Activated CD4-positive, alpha-beta T cell treated with anti-CD3 and anti-CD28 coated beads, Interleukin-2, Interleukin-4, amounts not matched to agents 100 ng/mL and 50 ng/mL, durations not matched to agents 16 hours and 8 hours (primary cell): ENCODE measurements at regions not wholly inside any gene's neighbourhood (a gene's known extent, or its start where the extent isn't known, plus 50 kb on each side); places are given as distances from the start of the nearest gene placed in this dataset.
"Not testable (repeated sequence)": the region's sequence is repeated elsewhere in the genome, so short reads cannot be mapped to it uniquely, and the experiment has no call there.

ENCODE experiments used
- DNase-seq: peaks from one replicate; pipeline ENCODE4 v3.0.0-alpha.2; 2020; ENCODE audit warnings: low spot score

DNA sequence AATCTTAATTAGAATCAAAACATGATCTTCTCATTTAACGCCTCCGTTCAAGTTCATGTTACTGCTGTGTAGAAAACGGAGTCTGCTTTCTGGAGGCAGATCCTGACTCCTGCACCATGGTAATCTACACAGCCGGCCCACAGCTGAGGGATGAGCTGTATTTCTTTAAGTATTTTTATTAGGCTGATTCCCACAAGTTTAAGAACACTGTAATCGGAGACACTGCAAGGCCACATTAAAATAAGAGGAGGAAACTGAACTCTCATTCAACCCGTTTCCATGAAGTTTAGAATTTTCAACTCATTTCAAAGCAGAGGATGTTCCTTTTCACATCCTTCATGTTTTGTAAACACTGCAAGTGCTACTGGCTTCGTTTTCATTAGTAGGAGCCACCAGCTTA, 372.2 kb downstream of the NFIB start:
- DNase-seq, result no peak

DNA sequence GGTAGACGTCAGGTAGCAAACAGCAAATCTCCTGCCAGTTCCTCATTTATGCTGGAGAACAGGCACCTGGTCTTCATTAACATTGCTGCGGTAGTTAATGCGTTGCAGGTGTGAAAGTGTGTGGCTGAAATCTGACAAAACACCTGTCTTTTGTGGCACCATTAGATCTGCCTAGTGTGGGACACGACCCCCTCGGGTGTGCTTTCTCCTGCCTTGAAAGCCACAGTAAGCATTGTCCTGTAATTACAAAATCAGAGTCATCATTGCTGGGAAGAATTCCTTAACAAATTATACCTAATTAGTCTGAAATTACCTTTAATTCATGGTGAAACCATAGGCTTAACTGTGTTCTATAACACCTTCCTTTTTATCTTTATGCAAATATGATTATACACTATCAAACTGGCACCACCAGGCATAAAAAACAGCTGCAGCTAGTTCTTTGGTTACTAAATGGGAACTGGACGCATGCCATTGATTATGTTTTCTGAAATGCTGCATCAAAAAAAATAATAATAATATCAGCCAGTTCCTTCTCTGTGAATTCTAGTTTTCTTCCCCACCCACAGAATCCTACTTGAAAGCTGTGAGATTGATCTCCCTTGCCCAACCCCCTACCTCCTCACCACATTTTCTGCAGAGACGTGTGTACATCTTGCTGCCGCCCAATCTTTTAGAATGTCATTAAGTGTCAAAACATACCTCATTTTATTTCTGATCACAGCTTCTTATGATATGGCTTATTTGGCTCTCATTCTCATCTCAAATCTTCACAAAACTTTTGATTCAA, 374.0 kb downstream of the NFIB start:
- no peak for DNase-seq

DNA sequence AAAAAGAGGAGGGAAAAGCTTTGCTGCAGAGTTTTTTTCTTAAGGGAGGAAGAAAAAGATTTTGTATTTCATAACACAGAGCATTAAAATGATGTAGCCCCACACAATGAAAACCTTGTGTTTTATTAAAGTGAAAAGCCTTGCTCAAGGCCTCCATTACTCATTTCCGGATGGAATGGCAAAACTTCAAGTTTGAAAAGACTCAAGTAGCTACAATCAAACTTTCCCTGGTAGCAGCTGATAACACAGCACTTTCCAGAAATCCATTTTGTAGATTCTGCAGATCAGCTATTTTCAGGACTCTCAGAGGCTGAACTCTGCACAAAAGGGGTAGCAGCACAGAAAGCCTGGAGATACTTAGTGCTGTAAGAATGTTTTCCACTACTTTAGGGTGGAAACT, 374.8 kb downstream of the NFIB start:
- no peak for DNase-seq

- no peak for DNase-seq
Measured at GRCh38 chr9:13934416-13934815, 379.5 kb downstream of the NFIB start.

- DNase-seq, result no peak
Measured at GRCh38 chr9:13933268-13933656, 380.7 kb downstream of the NFIB start.

DNA sequence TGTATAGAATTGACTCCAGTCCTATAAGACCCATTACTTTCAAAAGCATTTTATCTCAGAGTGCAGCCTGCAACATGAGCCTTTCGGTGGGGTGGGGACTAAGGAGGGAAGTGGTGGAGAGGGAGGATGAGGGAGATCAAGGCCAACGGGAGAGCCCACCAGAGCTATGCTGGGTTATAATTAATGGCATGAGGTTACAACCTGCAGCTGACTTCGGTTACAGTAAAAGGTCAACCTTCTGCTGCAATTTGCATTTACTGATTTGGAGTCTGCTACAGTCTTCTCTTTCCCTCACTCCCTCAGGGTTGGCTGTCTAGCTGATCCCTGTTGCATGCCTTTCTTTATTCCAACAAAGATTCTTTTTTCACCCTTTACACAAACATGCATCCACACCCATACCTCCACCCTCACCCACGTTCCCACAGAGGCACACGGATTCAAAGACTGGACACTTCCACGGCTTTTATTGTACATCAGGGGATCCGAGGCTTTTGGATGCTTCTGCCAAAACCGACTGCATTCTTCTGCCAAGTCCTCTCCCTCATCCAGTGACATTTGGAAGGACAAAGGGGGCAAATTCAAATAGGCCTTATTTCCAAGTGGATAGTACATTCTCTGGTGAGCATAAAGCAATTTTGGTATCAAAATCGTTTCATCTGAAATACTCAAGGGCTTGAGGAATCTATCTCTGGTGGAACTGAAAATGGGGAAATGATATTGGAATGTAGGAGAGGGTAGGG, 381.2 kb downstream of the NFIB start:
- no peak for DNase-seq

GRCh38 chr9:13929013-13929412, 384.9 kb downstream of the NFIB start:
- no peak for DNase-seq

DNA sequence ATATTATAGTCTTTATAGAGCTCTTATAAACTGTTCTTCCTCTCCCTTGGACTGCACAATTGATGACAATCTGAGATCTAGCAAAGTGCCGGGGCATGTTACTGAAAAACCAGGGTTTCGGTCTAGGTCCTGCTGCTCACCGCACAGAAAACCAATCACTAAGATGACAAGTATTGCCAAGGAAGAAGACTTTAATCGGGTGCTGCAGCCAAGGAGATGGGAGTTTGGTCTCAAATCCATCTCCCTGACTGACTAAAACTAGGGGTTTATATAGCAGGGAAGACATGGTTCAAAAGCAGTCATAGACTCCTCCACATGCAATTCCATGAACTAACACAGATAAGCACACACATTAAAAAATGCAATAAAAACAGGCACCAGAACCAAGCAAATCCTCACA, 390.6 kb downstream of the NFIB start:
- DNase-seq, result no peak

GRCh38 chr9:13920557-13920956, 393.4 kb downstream of the NFIB start:
- DNase-seq, result no peak

DNA sequence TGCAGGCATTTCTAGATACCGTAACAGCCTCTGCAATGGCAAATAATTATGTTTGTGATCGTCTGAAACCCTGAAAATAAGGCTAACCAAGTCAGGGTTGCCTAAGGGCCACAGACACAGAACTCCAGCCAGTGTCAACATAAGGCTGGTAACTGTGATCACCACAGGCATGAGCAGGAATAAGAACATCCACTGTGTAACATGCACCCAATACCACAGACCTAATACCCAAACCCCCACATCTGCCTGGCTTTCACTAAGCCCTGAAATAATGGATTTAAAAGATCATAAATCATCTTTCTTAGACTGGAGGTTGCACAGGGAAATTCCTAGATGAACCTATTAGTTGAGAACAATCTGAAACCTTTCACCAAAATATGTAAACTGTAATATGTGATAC, 394.5 kb downstream of the NFIB start:
- no peak for DNase-seq

- no peak for DNase-seq
Measured at GRCh38 chr9:13917534-13917933, 396.4 kb downstream of the NFIB start.

GRCh38 chr9:13915591-13916301, 398.2 kb downstream of the NFIB start:
- DNase-seq, result no peak

- DNase-seq, result no peak
Measured at GRCh38 chr9:13915131-13915530, 398.8 kb downstream of the NFIB start.

GRCh38 chr9:13911473-13911872, 402.5 kb downstream of the NFIB start:
- DNase-seq, result no peak

- DNase-seq, result not testable (repeated sequence)
Measured at GRCh38 chr9:13907842-13908241, 406.1 kb downstream of the NFIB start.

GRCh38 chr9:13904746-13905145, 409.2 kb downstream of the NFIB start:
- DNase-seq, result no peak

DNA sequence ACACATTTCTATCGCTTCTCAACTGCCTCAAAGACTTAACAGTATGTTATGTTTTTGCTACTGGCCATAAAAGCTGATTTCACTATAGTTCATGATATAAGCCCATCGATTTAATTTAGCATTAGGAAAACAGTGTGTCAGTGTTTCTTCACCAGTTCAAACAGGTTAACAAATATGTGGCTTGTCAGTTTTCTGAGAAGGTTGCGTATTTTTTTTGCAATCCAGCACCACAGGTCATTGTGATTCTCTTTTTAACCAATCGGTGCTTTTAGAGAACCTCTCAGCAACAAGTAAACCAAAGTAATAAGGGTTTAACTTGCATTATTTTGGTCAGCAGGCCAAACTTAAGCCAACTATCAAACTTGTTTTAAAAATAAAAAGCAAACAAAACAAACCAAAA, 409.6 kb downstream of the NFIB start:
- DNase-seq, result no peak

DNA sequence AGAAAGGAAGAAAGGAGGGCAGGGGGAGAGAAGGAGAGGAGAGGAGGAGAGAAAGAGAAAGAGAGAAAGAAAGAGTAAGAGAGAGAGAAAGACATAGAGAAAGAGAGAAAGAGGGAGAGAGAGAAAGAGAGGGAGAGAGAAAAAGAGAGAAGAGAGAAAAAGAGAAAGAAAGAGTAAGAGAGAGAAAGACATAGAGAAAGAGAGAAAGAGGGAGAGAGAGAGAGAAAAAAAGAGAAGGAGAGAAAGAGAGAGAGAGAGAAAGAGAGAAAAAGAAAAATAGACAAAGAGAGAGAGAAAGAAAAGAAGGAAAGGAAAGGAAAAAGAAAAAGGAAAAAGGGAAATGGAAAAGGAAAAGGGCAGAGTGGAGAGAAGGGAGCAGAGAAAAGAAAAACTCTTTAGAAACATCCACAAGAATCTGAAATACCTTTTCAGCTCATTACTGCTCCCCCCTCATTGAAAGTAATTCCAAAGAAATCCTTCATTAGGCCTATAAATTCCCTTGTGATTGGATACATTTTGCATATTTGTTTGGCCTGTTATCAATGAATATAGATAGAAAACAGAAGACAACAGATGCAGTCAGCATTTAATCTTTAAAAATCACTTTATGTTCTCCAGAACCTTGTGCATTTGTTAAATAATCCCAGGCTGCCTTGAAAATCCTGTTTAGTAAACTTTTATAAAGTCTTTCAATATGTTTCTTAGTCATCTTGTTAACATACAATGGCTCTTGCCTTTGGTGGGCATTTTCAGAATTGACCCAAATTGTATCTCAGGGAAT, 411.5 kb downstream of the NFIB start:
- no peak for DNase-seq

DNA sequence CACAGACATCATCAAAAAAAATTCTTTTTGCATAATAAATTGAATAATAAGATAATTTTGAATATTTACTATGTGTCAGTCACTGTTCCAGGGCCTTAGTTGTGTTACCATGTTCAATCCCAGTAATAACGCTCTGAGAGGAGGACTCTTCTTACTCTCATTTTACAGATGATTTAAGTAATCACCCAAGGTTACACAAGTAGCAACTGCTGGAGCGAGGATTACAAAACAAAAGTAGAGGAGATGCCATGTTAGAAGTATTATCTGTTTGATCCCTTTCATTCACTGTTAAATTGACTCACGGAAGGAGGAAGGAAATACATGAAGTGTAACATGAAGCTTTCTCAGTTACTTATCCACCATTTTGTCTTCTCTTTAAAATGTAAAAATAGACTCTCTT, 412.8 kb downstream of the NFIB start:
- no peak for DNase-seq

- DNase-seq, result no peak
Measured at GRCh38 chr9:13900449-13900848, 413.5 kb downstream of the NFIB start.

DNA sequence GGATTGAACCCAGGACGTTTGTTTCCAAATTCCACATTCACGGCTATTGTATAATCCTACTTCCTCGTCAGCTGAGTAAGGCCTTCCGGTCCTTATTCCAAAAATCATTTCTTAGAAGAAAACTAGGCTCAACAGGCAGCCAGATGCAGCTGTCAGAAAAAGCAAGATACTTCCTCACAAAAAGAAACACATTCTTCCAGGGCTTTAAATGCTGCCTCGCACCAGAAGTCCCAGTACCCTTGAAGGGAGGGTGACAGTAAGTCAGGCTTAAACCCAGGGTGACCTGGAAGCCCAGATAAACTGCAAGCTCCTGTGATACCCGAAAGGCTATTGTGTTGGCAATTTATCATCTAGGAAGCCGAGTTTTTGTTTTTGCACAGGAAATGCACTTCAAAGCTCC, 414.0 kb downstream of the NFIB start:
- no peak for DNase-seq

GRCh38 chr9:13898957-13899356, 415.0 kb downstream of the NFIB start:
- DNase-seq, result no peak
